Activated naive CD4-positive, alpha-beta T cell (primary cell): ENCODE measurements at regions not wholly inside any gene's neighbourhood (a gene's known extent, or its start where the extent isn't known, plus 50 kb on each side); places are given as distances from the start of the nearest gene placed in this dataset.
"Not testable (repeated sequence)": the region's sequence is repeated elsewhere in the genome, so short reads cannot be mapped to it uniquely, and the experiment has no call there.

ENCODE experiments used
- DNase-seq, 4 experiments: peaks; one replicate each; lab custom pipeline; 2025; lab: John Stamatoyannopoulos, UW

- DNase-seq = no peak
Observed at GRCh38 chr1:112855152-112855828, 100.7 kb downstream of the SLC16A1 start.

GRCh38 chr1:112854368-112854984, 101.5 kb downstream of the SLC16A1 start:
- not testable (repeated sequence) for DNase-seq

- DNase-seq = not testable (repeated sequence)
Observed at GRCh38 chr1:112853915-112854314, 102.1 kb downstream of the SLC16A1 start.

- DNase-seq = no peak
Observed at GRCh38 chr1:112852934-112853333, 103.1 kb downstream of the SLC16A1 start.

GRCh38 chr1:112852276-112852675, 103.7 kb downstream of the SLC16A1 start:
- no peak for DNase-seq

GRCh38 chr1:112850034-112850757, 105.8 kb downstream of the SLC16A1 start:
- no peak for DNase-seq

GRCh38 chr1:112849425-112850033, 106.5 kb downstream of the SLC16A1 start:
- DNase-seq = no peak

GRCh38 chr1:112841825-112842224, 114.2 kb downstream of the SLC16A1 start:
- no peak for DNase-seq

- DNase-seq = no peak
Observed at GRCh38 chr1:112840631-112841624, 115.1 kb downstream of the SLC16A1 start.

- DNase-seq = no peak
Observed at GRCh38 chr1:112836642-112837041, 119.4 kb downstream of the SLC16A1 start.

- no peak for DNase-seq
Observed at GRCh38 chr1:112833806-112834205, 118.7 kb upstream of the PPM1J start.

- not testable (repeated sequence) for DNase-seq
Observed at GRCh38 chr1:112832259-112832658, 117.1 kb upstream of the PPM1J start.

- DNase-seq = not testable (repeated sequence)
Observed at GRCh38 chr1:112829691-112830090, 114.6 kb upstream of the PPM1J start.

GRCh38 chr1:112828716-112829115, 113.6 kb upstream of the PPM1J start:
- DNase-seq = no peak

GRCh38 chr1:112827391-112827790, 112.3 kb upstream of the PPM1J start:
- not testable (repeated sequence) for DNase-seq

- DNase-seq = no peak
Observed at GRCh38 chr1:112826217-112826944, 111.2 kb upstream of the PPM1J start.

GRCh38 chr1:112825563-112826216, 110.6 kb upstream of the PPM1J start:
- not testable (repeated sequence) for DNase-seq

- DNase-seq = not testable (repeated sequence)
Observed at GRCh38 chr1:112825075-112825474, 109.9 kb upstream of the PPM1J start.

GRCh38 chr1:112821307-112822063, 106.4 kb upstream of the PPM1J start:
- DNase-seq = not testable (repeated sequence)
